ENCODE measurements at regions not wholly inside any gene's neighbourhood (a gene's known extent, or its start where the extent isn't known, plus 50 kb on each side); places are given as distances from the start of the nearest gene placed in this dataset.

DNA sequence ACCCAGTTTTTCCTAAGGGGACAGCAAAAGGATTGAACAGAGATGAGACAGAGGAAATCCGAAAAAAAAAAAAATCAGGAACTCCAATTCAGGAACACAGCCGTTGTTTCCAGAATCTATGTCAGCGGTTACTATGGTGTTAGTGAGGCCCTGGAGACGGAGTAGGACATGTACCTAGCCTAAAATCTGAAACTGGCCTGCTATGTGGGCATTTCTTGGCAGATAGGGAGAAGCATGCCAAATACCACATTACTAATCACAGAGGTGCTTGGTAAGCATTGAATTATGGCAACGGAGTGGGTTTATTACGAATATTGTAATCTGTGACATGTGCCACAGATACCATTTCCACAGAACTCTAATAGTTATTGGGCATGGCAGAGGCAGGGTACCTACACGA lies 530.6 kb downstream of the CCDC85A start:
- no peaks in the 10 kb centered on the region for H3K27me3 ChIP-seq (ENCODE audit: control insufficient read depth, insufficient read depth, low read length)
- in situ Hi-C loops (cut with HindIII; ENCODE audit: low pct_unique_long_range_greater_than_20kb, low sequenced_read_pairs) (no loop called here), intact Hi-C loops (cut with micrococcal nuclease; ENCODE audit: unreplicated experiment) (no loop called here)
- ChIA-PET CTCF (no interaction called here), POLR2A (no interaction called here)
- peak overlapping the region in 1 of 2 experiments; percentile 11; a peak in 1 of 4 replicates for H3K4me3 ChIP-seq (ENCODE audit: low read depth in 2 of 2, low read length in 2 of 2)
- H3K4me1 ChIP-seq (ENCODE audit: control insufficient read depth, insufficient read depth, low read length): no peaks in the 10 kb centered on the region
- H3K27ac ChIP-seq (ENCODE audit: low read length): no peak overlapping the region
- H3K9me3 ChIP-seq (ENCODE audit: control insufficient read depth, insufficient read depth, low read depth, low read length): peaks cover 4% of the 10 kb centered on the region; the same call in 1 of the 2 replicates
- BruUV-seq (replicated peaks): no TSS peak
- TF ChIP-seq POLR2AphosphoS5 (IDR thresholded peaks at IDR 0.05; ENCODE audit: low read depth, low read length) (no peak), SIN3A (IDR thresholded peaks at IDR 0.05; ENCODE audit: borderline replicate concordance, insufficient read depth, low read depth, low read length) (no peak), TCF7L2 (IDR thresholded peaks at IDR 0.05; ENCODE audit: low read depth, low read length) (no peak)
- TF ChIP-seq, protein P1, sequence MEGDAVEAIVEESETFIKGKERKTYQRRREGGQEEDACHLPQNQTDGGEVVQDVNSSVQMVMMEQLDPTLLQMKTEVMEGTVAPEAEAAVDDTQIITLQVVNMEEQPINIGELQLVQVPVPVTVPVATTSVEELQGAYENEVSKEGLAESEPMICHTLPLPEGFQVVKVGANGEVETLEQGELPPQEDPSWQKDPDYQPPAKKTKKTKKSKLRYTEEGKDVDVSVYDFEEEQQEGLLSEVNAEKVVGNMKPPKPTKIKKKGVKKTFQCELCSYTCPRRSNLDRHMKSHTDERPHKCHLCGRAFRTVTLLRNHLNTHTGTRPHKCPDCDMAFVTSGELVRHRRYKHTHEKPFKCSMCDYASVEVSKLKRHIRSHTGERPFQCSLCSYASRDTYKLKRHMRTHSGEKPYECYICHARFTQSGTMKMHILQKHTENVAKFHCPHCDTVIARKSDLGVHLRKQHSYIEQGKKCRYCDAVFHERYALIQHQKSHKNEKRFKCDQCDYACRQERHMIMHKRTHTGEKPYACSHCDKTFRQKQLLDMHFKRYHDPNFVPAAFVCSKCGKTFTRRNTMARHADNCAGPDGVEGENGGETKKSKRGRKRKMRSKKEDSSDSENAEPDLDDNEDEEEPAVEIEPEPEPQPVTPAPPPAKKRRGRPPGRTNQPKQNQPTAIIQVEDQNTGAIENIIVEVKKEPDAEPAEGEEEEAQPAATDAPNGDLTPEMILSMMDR (IDR thresholded peaks at IDR 0.05): no peak
- TF ChIP-seq, protein P2, sequence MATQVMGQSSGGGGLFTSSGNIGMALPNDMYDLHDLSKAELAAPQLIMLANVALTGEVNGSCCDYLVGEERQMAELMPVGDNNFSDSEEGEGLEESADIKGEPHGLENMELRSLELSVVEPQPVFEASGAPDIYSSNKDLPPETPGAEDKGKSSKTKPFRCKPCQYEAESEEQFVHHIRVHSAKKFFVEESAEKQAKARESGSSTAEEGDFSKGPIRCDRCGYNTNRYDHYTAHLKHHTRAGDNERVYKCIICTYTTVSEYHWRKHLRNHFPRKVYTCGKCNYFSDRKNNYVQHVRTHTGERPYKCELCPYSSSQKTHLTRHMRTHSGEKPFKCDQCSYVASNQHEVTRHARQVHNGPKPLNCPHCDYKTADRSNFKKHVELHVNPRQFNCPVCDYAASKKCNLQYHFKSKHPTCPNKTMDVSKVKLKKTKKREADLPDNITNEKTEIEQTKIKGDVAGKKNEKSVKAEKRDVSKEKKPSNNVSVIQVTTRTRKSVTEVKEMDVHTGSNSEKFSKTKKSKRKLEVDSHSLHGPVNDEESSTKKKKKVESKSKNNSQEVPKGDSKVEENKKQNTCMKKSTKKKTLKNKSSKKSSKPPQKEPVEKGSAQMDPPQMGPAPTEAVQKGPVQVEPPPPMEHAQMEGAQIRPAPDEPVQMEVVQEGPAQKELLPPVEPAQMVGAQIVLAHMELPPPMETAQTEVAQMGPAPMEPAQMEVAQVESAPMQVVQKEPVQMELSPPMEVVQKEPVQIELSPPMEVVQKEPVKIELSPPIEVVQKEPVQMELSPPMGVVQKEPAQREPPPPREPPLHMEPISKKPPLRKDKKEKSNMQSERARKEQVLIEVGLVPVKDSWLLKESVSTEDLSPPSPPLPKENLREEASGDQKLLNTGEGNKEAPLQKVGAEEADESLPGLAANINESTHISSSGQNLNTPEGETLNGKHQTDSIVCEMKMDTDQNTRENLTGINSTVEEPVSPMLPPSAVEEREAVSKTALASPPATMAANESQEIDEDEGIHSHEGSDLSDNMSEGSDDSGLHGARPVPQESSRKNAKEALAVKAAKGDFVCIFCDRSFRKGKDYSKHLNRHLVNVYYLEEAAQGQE (IDR thresholded peaks at IDR 0.05; ENCODE audit: insufficient read depth in 1 of 2, low read depth in 2 of 2, low read length in 1 of 2): no peak
- ATAC-seq (no peak), DNase-seq (ENCODE audit: low read depth, low spot score) (no peak)
- no peaks in the 10 kb centered on the region for H3K36me3 ChIP-seq (ENCODE audit: control insufficient read depth, insufficient read depth, low read length)

DNA sequence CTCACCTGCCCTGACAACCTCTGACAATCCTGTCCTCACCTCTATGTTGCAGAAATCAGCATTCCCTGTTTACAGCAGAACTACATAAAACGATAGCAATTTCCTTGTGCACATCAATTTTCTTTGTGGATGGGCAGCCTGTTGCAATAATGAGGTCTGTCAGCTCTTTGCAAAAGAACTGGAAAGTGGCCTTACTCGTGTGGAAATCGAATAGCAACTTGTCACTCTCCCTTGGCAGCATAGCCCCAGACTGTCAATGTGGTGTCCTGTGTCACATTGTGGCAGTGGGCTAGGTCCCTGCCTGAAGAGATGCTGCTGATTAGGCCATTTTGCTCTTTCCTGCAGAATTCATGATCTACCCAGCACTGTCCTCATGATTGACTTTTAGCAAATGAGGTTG lies 531.9 kb downstream of the CCDC85A start:
- DNase-seq (ENCODE audit: low read depth, low spot score) (no peak), ATAC-seq (no peak)
- Histone ChIP-seq H3K36me3 (ENCODE audit: control insufficient read depth, insufficient read depth, low read length) (no peaks in the 10 kb centered on the region), H3K4me1 (ENCODE audit: control insufficient read depth, insufficient read depth, low read length) (no peaks in the 10 kb centered on the region), H3K4me3 (ENCODE audit: low read depth in 2 of 2, low read length in 2 of 2) (no peak overlapping the region; a peak in 1 of 4 replicates), H3K9me3 (ENCODE audit: control insufficient read depth, insufficient read depth, low read depth, low read length) (peaks cover 4% of the 10 kb centered on the region; the same call in 1 of the 2 replicates), H3K27ac (ENCODE audit: low read length) (no peak overlapping the region), H3K27me3 (ENCODE audit: control insufficient read depth, insufficient read depth, low read length) (no peaks in the 10 kb centered on the region)
- intact Hi-C loops (cut with micrococcal nuclease; ENCODE audit: unreplicated experiment) (no loop called here), in situ Hi-C loops (cut with HindIII; ENCODE audit: low pct_unique_long_range_greater_than_20kb, low sequenced_read_pairs) (no loop called here)
- ChIA-PET POLR2A (no interaction called here), CTCF (no interaction called here)
- no peak for TF ChIP-seq POLR2AphosphoS5 (IDR thresholded peaks at IDR 0.05; ENCODE audit: low read depth, low read length)
- TF ChIP-seq, protein P2 (IDR thresholded peaks at IDR 0.05; ENCODE audit: insufficient read depth in 1 of 2, low read depth in 2 of 2, low read length in 1 of 2): no peak
- no peak for TF ChIP-seq TCF7L2 (IDR thresholded peaks at IDR 0.05; ENCODE audit: low read depth, low read length)
- TF ChIP-seq SIN3A (IDR thresholded peaks at IDR 0.05; ENCODE audit: borderline replicate concordance, insufficient read depth, low read depth, low read length): no peak
- TF ChIP-seq, protein P1 (IDR thresholded peaks at IDR 0.05): no peak
- BruUV-seq (replicated peaks): no TSS peak

Data from Panc1 (cell line).